ENCODE measurements at regions not wholly inside any gene's neighbourhood (a gene's known extent, or its start where the extent isn't known, plus 50 kb on each side); places are given as distances from the start of the nearest gene placed in this dataset.

GRCh38 chr1:50278961-50279360 lies 144.3 kb downstream of the DMRTA2 start:
- TF ChIP-seq POLR2A (IDR thresholded peaks at IDR 0.05) (no peak), CTCF (IDR thresholded peaks at IDR 0.05) (no peak), POLR2AphosphoS5 (IDR thresholded peaks at IDR 0.05) (no peak), EP300 (IDR thresholded peaks at IDR 0.05; ENCODE audit: low read depth) (no peak)
